ENCODE measurements at regions not wholly inside any gene's neighbourhood (a gene's known extent, or its start where the extent isn't known, plus 50 kb on each side); places are given as distances from the start of the nearest gene placed in this dataset.
"Not testable (repeated sequence)": the region's sequence is repeated elsewhere in the genome, so short reads cannot be mapped to it uniquely, and the experiment has no call there.

- no peaks in the 10 kb centered on the region; the same call in 1 of the 2 replicates for H3K9me3 ChIP-seq (ENCODE audit: insufficient read depth, low read depth)
- no peaks in the 10 kb centered on the region for H3K9me2 ChIP-seq (ENCODE audit: insufficient read depth)
- H3K4me3 ChIP-seq: no peak overlapping the region
- no peak for DNase-seq
- ChIA-PET CTCF (no interaction called here), POLR2A (ENCODE audit: unreplicated experiment) (no interaction called here)
- intact Hi-C loops (cut with micrococcal nuclease; ENCODE audit: unreplicated experiment): no loop called here
- H4K20me1 ChIP-seq (ENCODE audit: insufficient read depth): no peaks in the 10 kb centered on the region
- TF ChIP-seq, protein P1, sequence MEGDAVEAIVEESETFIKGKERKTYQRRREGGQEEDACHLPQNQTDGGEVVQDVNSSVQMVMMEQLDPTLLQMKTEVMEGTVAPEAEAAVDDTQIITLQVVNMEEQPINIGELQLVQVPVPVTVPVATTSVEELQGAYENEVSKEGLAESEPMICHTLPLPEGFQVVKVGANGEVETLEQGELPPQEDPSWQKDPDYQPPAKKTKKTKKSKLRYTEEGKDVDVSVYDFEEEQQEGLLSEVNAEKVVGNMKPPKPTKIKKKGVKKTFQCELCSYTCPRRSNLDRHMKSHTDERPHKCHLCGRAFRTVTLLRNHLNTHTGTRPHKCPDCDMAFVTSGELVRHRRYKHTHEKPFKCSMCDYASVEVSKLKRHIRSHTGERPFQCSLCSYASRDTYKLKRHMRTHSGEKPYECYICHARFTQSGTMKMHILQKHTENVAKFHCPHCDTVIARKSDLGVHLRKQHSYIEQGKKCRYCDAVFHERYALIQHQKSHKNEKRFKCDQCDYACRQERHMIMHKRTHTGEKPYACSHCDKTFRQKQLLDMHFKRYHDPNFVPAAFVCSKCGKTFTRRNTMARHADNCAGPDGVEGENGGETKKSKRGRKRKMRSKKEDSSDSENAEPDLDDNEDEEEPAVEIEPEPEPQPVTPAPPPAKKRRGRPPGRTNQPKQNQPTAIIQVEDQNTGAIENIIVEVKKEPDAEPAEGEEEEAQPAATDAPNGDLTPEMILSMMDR (conservative IDR thresholded peaks at IDR 0.05): no peak
- no peak for TF ChIP-seq EZH2 (IDR thresholded peaks at IDR 0.05; ENCODE audit: low read depth)
- no peaks in the 10 kb centered on the region for H3K4me1 ChIP-seq (replicated peaks; ENCODE audit: insufficient read depth)
- no peaks in the 10 kb centered on the region for H3K36me3 ChIP-seq (ENCODE audit: low read depth)
- H3K79me2 ChIP-seq (ENCODE audit: low read depth): no peaks in the 10 kb centered on the region
- H3K27ac ChIP-seq: no peak overlapping the region
- H3K4me2 ChIP-seq: no peak overlapping the region
- BruUV-seq (replicated peaks): no TSS peak
- no peak overlapping the region for H2AFZ ChIP-seq
- H3K27me3 ChIP-seq (ENCODE audit: insufficient read depth, low read depth): no peaks in the 10 kb centered on the region
- H3F3A ChIP-seq (ENCODE audit: insufficient read depth, low read depth): no peaks in the 10 kb centered on the region; the same call in 1 of the 2 replicates
These were observed 384.0 kb upstream of the UBE2E3 start for GRCh38 chr2:180596453-180596852.

DNA sequence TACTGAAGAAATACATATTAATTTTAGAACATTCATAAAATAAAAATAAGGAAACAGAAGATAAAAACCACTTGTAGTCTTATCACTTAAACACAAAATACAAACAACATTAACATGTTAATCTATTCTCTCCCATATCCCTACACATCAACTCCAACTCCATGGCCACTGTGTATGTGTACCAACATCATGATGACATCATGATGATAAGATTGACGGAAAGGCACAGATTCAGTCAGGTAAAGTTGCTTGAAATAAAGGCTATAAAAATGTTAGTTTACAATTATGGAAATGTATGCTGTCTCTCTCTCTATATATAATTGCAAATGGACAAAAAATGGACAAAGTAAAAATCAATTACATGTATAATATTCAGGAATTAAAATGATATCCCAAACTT, 388.5 kb upstream of the UBE2E3 start:
- TF ChIP-seq EZH2 (IDR thresholded peaks at IDR 0.05; ENCODE audit: low read depth): no peak
- TF ChIP-seq, protein P1 (conservative IDR thresholded peaks at IDR 0.05): no peak
- ChIA-PET POLR2A (ENCODE audit: unreplicated experiment) (no interaction called here), CTCF (no interaction called here)
- H3K79me2 ChIP-seq (ENCODE audit: low read depth): no peaks in the 10 kb centered on the region
- no peaks in the 10 kb centered on the region for H3K36me3 ChIP-seq (ENCODE audit: low read depth)
- H3K27ac ChIP-seq: no peak overlapping the region
- no peaks in the 10 kb centered on the region for H4K20me1 ChIP-seq (ENCODE audit: insufficient read depth)
- no peak overlapping the region for H2AFZ ChIP-seq
- H3K4me2 ChIP-seq: no peak overlapping the region
- BruUV-seq (replicated peaks): no TSS peak
- no peak for DNase-seq
- intact Hi-C loops (cut with micrococcal nuclease; ENCODE audit: unreplicated experiment): no loop called here
- H3K27me3 ChIP-seq (ENCODE audit: insufficient read depth, low read depth): no peaks in the 10 kb centered on the region
- 0 out of 2 replicates have a peak, but pooled peaks cover 5% of the 10 kb centered on the region for H3K4me1 ChIP-seq (replicated peaks; ENCODE audit: insufficient read depth)
- no peaks in the 10 kb centered on the region for H3K9me2 ChIP-seq (ENCODE audit: insufficient read depth)
- H3F3A ChIP-seq (ENCODE audit: insufficient read depth, low read depth): no peaks in the 10 kb centered on the region; the same call in 1 of the 2 replicates
- H3K9me3 ChIP-seq (ENCODE audit: insufficient read depth, low read depth): no peaks in the 10 kb centered on the region; the same call in 1 of the 2 replicates
- no peak overlapping the region for H3K4me3 ChIP-seq

DNA sequence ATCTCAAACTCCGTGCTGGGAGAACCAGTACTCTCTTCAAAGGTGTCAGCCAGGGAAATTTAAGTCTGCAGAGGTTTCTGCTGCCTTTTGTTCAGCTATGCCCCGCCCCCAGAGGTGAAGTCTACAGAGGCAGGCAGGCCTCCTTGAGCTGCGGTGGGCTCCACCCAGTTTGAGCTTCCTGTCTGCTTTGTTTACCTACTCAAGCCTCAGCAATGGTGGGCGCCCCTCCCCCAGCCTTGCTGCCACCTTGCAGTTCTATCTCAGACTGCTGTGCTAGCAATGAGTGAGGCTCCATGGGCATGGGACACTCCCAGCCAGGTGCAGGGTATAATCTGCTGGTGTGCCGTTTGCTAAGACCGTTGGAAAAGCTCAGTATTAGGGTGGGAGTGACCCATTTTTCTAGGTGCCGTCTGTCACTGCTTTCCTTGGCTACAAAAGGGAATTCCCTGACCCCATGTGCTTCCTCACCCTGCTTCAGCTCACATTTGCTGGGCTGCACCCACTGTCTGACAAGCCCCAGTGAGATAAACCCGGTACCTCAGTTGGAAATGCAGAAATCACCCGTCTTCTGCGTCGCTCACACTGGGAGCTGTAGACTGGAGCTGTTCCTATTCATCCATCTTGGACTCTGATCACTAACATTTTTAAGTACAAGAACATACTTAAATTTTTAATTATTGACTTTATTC, 389.2 kb upstream of the UBE2E3 start:
- H4K20me1 ChIP-seq (ENCODE audit: insufficient read depth); H3K4me3 ChIP-seq; H3K4me1 ChIP-seq (replicated peaks; ENCODE audit: insufficient read depth); H3K27ac ChIP-seq; H3K9me3 ChIP-seq (ENCODE audit: insufficient read depth, low read depth); H2AFZ ChIP-seq; H3K36me3 ChIP-seq (ENCODE audit: low read depth); H3K4me2 ChIP-seq; H3F3A ChIP-seq (ENCODE audit: insufficient read depth, low read depth); intact Hi-C loops (cut with micrococcal nuclease; ENCODE audit: unreplicated experiment); H3K79me2 ChIP-seq (ENCODE audit: low read depth); H3K27me3 ChIP-seq (ENCODE audit: insufficient read depth, low read depth); BruUV-seq (replicated peaks); H3K9me2 ChIP-seq (ENCODE audit: insufficient read depth): not testable (repeated sequence)
- DNase-seq: peak in 1 of 2 experiments; percentile 26
- ChIA-PET CTCF (interaction anchor here (0.7 kb wide), 1 partner anchor 389 kb away, joined by 3 read pairs; no protein-coding TSS in a partner anchor), POLR2A (ENCODE audit: unreplicated experiment) (interaction anchor here (0.6 kb wide), 2 partner anchors 13 to 84 kb away, joined by 4 to 7 read pairs; no protein-coding TSS in a partner anchor)
